Adrenal gland (tissue), 9 donors: ENCODE measurements at regions not wholly inside any gene's neighbourhood (a gene's known extent, or its start where the extent isn't known, plus 50 kb on each side); places are given as distances from the start of the nearest gene placed in this dataset.

Source experiments
- DNase-seq, 7 donors: peaks; one replicate each; pipeline ENCODE4 v3.0.0-alpha.2; 2019 to 2020
- H3K27ac ChIP-seq, 5 donors: fragments of 200-600 bp; sonication (generic) in 4 of 5; 1 replicate in 3 of 5; 2 replicates in 2 of 5; pipeline versions ENCODE4 v1.5.1 to v1.8.0; 2016 to 2020; ENCODE audit warnings: mild to moderate bottlenecking in 1 of 5
- H3K27me3 ChIP-seq: fragments of 200-600 bp; 2 replicates; pipeline ENCODE4 v1.8.0; 2021
- H3K36me3 ChIP-seq, 2 donors: fragments of 200-600 bp; replicated peaks in 1 of 2; 1 replicate in 1 of 2; 2 replicates in 1 of 2; pipeline versions ENCODE4 v1.5.1 to v1.8.0; 2018 to 2022
- H3K4me1 ChIP-seq, 2 donors: fragments of 200-600 bp; replicated peaks in 1 of 2; 1 replicate in 1 of 2; 2 replicates in 1 of 2; pipeline versions ENCODE4 v1.5.1 to v1.8.0; 2018 to 2021
- H3K4me3 ChIP-seq, 4 donors: fragments of 200-600 bp; sonication (generic) in 3 of 4; one replicate each; pipeline ENCODE4 v1.5.1; 2016 to 2018
- H3K9me3 ChIP-seq, 3 donors: fragments of 200-600 bp; sonication (generic) in 1 of 3; replicated peaks in 1 of 3; 1 replicate in 2 of 3; 2 replicates in 1 of 3; pipeline versions ENCODE4 v1.5.1 to v1.8.0; 2016 to 2021
- CTCF ChIP-seq, 6 experiments: fragments of 450-650 bp in 4 of 6; fragments of 200-600 bp in 2 of 6; sonication (generic) in 1 of 6; IDR thresholded peaks; 1 replicate in 5 of 6; 2 replicates in 1 of 6; pipeline versions ENCODE4 v1.5.1 to v1.8.0; 2016 to 2021; ENCODE audit warnings: antibody characterized with exemption in 6 of 6, mild to moderate bottlenecking in 2 of 6, moderate library complexity in 1 of 6
- POLR2A ChIP-seq, 2 donors: fragments of 450-650 bp; IDR thresholded peaks; one replicate each; pipeline ENCODE4 v1.6.1; 2017; ENCODE audit warnings: antibody characterized with exemption in 2 of 2, mild to moderate bottlenecking in 2 of 2, moderate library complexity in 1 of 2
- WGBS, 4 donors: extraction: QIAGEN DNeasy Blood & Tissue Kit in 2 of 4; methylation state at CpG; one replicate each; pipeline versions ENCODE4 v1.1.5 to v1.1.7; 2013 to 2017; 5-methylcytosine and 5-hydroxymethylcytosine counted together
- intact Hi-C, 2 donors: fragments of 100-400 bp; cut with DNase I; formaldehyde crosslinking; loops; one replicate each; pipeline versions ENCODE4 v1.14.1 to v1.15.0; 2022 to 2023
- donor health status: healthy with polysubstance abuse.
- donor health status: Bipolar disorder and iron deficiency.
- donor health status: DM: yes; HTN: yes; CAD: no.
- donor health status: DM: no; HTN: no; CAD: no.
- donor health status: DM: no; HTN: no; CAD: no.

GRCh38 chr6:165183496-165184140 lies 125.8 kb downstream of the C6orf118 start:
- Histone ChIP-seq H3K27ac (no peak overlapping the region), H3K4me3 (no peak overlapping the region), H3K36me3 (no peaks in the 10 kb centered on the region), H3K9me3 (no peaks in the 10 kb centered on the region), H3K4me1 (no peaks in the 10 kb centered on the region), H3K27me3 (no peaks in the 10 kb centered on the region)
- no peak for TF ChIP-seq POLR2A (IDR thresholded peaks at IDR 0.05)
- TF ChIP-seq CTCF (IDR thresholded peaks at IDR 0.05) = no peak
- intact Hi-C loops = no loop called here
- 55 to 71% (median 67%) methylated on average over 3 to 5 of the region's 5 CpGs for WGBS, 4 donors
- no peak for DNase-seq

- Histone ChIP-seq H3K4me3 (no peak overlapping the region), H3K27ac (no peak overlapping the region), H3K4me1 (no peaks in the 10 kb centered on the region), H3K36me3 (no peaks in the 10 kb centered on the region), H3K9me3 (no peaks in the 10 kb centered on the region), H3K27me3 (no peaks in the 10 kb centered on the region)
- no peak for DNase-seq
- TF ChIP-seq CTCF (IDR thresholded peaks at IDR 0.05) = no peak
- TF ChIP-seq POLR2A (IDR thresholded peaks at IDR 0.05) = no peak
- intact Hi-C loops = no loop called here
Measured at GRCh38 chr6:165183071-165183470, 126.3 kb downstream of the C6orf118 start.

GRCh38 chr6:165181951-165182414 lies 127.4 kb downstream of the C6orf118 start:
- Histone ChIP-seq H3K9me3 (no peaks in the 10 kb centered on the region), H3K4me1 (no peaks in the 10 kb centered on the region), H3K27me3 (no peaks in the 10 kb centered on the region), H3K27ac (no peak overlapping the region), H3K36me3 (no peaks in the 10 kb centered on the region), H3K4me3 (no peak overlapping the region)
- intact Hi-C loops = no loop called here
- WGBS, 4 donors = 76 to 94% (median 90%) methylated on average over 4 to 6 of the region's 6 CpGs
- no peak for TF ChIP-seq CTCF (IDR thresholded peaks at IDR 0.05)
- no peak for TF ChIP-seq POLR2A (IDR thresholded peaks at IDR 0.05)
- no peak for DNase-seq

GRCh38 chr6:165178056-165178455 lies 131.3 kb downstream of the C6orf118 start:
- intact Hi-C loops = no loop called here
- TF ChIP-seq POLR2A (IDR thresholded peaks at IDR 0.05) (no peak), CTCF (IDR thresholded peaks at IDR 0.05) (no peak)
- no peaks in the 10 kb centered on the region for H3K36me3 ChIP-seq
- H3K9me3 ChIP-seq = peaks cover 0 to 4% (median 0%) of the 10 kb centered on the region in 3 donors
- no peaks in the 10 kb centered on the region for H3K27me3 ChIP-seq
- WGBS, 4 donors = 15 to 75% (median 43%) methylated on average over 1 of the region's 1 CpG
- H3K4me3 ChIP-seq = no peak overlapping the region
- no peak overlapping the region for H3K27ac ChIP-seq
- H3K4me1 ChIP-seq = no peaks in the 10 kb centered on the region
- no peak for DNase-seq
